PC-3 (cell line): ENCODE measurements at regions not wholly inside any gene's neighbourhood (a gene's known extent, or its start where the extent isn't known, plus 50 kb on each side); places are given as distances from the start of the nearest gene placed in this dataset.

Experiments
- CTCF ChIP-seq: fragments of 300-600 bp; sonication (generic); conservative IDR thresholded peaks from 2 replicates; pipeline ENCODE4 v1.5.1; 2017; ENCODE audit warnings: antibody characterized with exemption, low read depth, mild to moderate bottlenecking, low read length
- EZH2phosphoT487 ChIP-seq: fragments of 300-600 bp; sonication (generic); IDR thresholded peaks from 2 replicates; pipeline ENCODE4 v1.6.1; 2018; ENCODE audit warnings: mild to moderate bottlenecking, antibody characterized with exemption, low read length, borderline replicate concordance

- TF ChIP-seq CTCF, result no peak
- TF ChIP-seq EZH2phosphoT487, result no peak
These were observed 302.4 kb downstream of the THBS2 start for GRCh38 chr6:168951217-168951616.
